Colonic mucosa (tissue), 4 donors: ENCODE measurements at regions not wholly inside any gene's neighbourhood (a gene's known extent, or its start where the extent isn't known, plus 50 kb on each side); places are given as distances from the start of the nearest gene placed in this dataset.
"Not testable (repeated sequence)": the region's sequence is repeated elsewhere in the genome, so short reads cannot be mapped to it uniquely, and the experiment has no call there.

Experiments
- DNase-seq: peaks from one replicate; pipeline ENCODE4 v3.0.0-alpha.2; 2020
- H3K27ac ChIP-seq: fragments of 200-600 bp; one replicate; pipeline ENCODE4 v1.8.0; 2021
- H3K27me3 ChIP-seq: fragments of 200-600 bp; one replicate; pipeline ENCODE4 v1.8.0; 2021
- H3K36me3 ChIP-seq: fragments of 200-600 bp; one replicate; pipeline ENCODE4 v1.8.0; 2021
- H3K4me1 ChIP-seq: fragments of 200-600 bp; one replicate; pipeline ENCODE4 v1.8.0; 2021; ENCODE audit warnings: mild to moderate bottlenecking
- H3K4me3 ChIP-seq: fragments of 200-600 bp; one replicate; pipeline ENCODE4 v1.8.0; 2021
- H3K9ac ChIP-seq, 2 donors: one replicate each; pipeline ENCODE4 v1.7.0; 2013; ENCODE audit warnings: control low read depth in 2 of 2, low read depth in 2 of 2, low read length in 2 of 2
- H3K9me3 ChIP-seq: fragments of 200-600 bp; one replicate; pipeline ENCODE4 v1.8.0; 2021
- intact Hi-C: fragments of 100-400 bp; cut with DNase I; formaldehyde crosslinking; loops from one replicate; pipeline ENCODE4 v1.14.1; 2022
- TF ChIP-seq, protein P1 (sequence below): fragments of 200-600 bp; IDR thresholded peaks from one replicate; pipeline ENCODE4 v1.8.0; 2022; ENCODE audit warnings: antibody characterized with exemption, mild to moderate bottlenecking
- donor health status: healthy.
- donor health status: DM: no; HTN: no; CAD: no.
- donor health status: DM: no; HTN: no; CAD: no.

DNA sequence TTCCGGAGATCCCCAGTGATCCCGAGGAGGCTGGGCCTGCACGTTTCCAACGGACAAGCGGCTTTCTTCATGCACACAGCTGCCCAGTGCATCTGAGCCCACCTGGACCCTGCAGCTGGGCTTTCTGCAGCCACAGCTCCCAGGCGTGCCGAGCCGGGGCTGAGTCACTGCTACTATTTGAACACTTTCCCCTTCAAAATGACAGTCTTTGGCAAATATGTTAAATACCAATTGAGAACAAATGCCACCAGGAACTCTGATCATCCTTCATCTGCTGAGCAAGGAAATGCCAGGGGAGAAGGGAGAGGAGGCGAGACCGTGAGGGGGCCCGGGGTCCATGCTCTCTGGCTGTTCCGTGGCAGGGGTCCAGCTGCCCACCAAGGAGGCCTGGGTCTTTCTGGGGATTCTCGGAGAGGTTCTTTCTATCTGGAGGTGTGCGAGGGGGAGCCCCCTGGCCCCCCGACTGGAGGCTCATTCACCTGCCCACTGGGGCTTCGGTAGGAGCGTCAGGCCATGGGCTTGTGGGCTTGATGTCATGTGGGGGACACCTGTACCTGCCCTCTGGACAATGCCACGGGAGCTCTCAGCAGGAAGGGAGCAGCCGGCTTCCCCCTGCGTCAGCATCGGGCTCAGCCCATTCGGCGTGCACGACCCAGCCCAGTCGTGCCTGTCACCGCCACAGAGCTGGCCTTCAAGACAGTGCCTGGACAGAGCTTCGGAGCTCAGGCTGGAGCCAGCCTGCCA is 159.6 kb downstream of the CTTN start:
- no peak for DNase-seq

GRCh38 chr11:70558681-70559080 is 160.4 kb downstream of the CTTN start:
- H3K36me3 ChIP-seq: no peaks in the 10 kb centered on the region
- peaks cover 3% of the 10 kb centered on the region for H3K4me1 ChIP-seq
- no peak for DNase-seq
- H3K9me3 ChIP-seq: no peaks in the 10 kb centered on the region
- TF ChIP-seq, protein P1, sequence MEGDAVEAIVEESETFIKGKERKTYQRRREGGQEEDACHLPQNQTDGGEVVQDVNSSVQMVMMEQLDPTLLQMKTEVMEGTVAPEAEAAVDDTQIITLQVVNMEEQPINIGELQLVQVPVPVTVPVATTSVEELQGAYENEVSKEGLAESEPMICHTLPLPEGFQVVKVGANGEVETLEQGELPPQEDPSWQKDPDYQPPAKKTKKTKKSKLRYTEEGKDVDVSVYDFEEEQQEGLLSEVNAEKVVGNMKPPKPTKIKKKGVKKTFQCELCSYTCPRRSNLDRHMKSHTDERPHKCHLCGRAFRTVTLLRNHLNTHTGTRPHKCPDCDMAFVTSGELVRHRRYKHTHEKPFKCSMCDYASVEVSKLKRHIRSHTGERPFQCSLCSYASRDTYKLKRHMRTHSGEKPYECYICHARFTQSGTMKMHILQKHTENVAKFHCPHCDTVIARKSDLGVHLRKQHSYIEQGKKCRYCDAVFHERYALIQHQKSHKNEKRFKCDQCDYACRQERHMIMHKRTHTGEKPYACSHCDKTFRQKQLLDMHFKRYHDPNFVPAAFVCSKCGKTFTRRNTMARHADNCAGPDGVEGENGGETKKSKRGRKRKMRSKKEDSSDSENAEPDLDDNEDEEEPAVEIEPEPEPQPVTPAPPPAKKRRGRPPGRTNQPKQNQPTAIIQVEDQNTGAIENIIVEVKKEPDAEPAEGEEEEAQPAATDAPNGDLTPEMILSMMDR: no peak
- H3K27me3 ChIP-seq: no peaks in the 10 kb centered on the region
- H3K27ac ChIP-seq: no peak overlapping the region
- H3K4me3 ChIP-seq: no peak overlapping the region
- intact Hi-C loops: no loop called here
- H3K9ac ChIP-seq: no peak overlapping the region

More for the DNA sequence above, 159.6 kb downstream of the CTTN start:
- Histone ChIP-seq H3K9ac (no peak overlapping the region), H3K9me3 (no peaks in the 10 kb centered on the region), H3K27me3 (no peaks in the 10 kb centered on the region), H3K4me3 (no peak overlapping the region), H3K27ac (no peak overlapping the region), H3K4me1 (peaks cover 3% of the 10 kb centered on the region), H3K36me3 (no peaks in the 10 kb centered on the region)
- TF ChIP-seq, protein P1: no peak
- intact Hi-C loops: no loop called here

DNA sequence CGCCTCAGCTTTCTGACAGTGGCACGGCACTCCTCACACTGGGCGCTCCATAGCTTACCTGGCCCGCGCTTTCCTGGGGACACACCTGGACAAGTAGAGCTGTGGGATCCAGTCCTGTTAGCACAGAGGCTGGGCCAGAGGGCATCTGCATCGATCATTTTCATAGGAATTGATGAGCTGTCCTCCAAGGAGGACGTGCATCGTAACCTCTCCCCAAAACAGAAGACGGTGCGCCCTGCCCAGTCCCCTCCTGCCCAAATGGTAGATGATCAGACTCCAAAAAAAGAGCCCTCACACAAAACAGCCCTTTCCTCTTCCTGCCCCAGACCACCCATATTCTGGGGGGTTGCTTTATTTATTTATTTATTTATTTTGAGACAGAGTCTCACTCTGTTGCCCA is 161.2 kb downstream of the CTTN start:
- Histone ChIP-seq H3K4me3 (no peak overlapping the region), H3K4me1 (peaks cover 3% of the 10 kb centered on the region), H3K27me3 (no peaks in the 10 kb centered on the region), H3K9me3 (no peaks in the 10 kb centered on the region), H3K36me3 (no peaks in the 10 kb centered on the region), H3K27ac (no peak overlapping the region), H3K9ac (no peak overlapping the region)
- TF ChIP-seq, protein P1: no peak
- no peak for DNase-seq
- intact Hi-C loops: no loop called here

DNA sequence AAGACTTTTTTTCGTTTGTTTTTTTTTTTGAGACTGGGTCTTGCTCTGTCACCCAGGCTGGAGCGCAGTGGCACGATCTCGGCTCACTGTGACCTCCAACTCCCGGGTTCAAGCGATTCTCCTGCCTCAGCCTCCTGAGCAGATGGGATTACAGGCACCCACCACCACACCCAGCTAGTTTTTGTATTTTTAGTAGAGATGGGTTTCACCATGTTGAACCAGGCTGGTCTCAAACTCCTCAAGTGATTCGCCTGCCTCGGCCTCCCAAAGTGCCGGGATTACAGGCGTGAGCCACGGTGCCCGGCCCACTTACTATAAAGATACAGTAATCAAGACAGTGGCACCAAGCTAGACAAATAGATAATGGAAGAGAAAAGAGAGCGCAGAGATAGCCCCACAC is 162.3 kb downstream of the CTTN start:
- intact Hi-C loops, H3K27me3 ChIP-seq, H3K4me3 ChIP-seq, H3K9me3 ChIP-seq, H3K36me3 ChIP-seq, DNase-seq, H3K9ac ChIP-seq, H3K4me1 ChIP-seq, H3K27ac ChIP-seq: not testable (repeated sequence)

DNA sequence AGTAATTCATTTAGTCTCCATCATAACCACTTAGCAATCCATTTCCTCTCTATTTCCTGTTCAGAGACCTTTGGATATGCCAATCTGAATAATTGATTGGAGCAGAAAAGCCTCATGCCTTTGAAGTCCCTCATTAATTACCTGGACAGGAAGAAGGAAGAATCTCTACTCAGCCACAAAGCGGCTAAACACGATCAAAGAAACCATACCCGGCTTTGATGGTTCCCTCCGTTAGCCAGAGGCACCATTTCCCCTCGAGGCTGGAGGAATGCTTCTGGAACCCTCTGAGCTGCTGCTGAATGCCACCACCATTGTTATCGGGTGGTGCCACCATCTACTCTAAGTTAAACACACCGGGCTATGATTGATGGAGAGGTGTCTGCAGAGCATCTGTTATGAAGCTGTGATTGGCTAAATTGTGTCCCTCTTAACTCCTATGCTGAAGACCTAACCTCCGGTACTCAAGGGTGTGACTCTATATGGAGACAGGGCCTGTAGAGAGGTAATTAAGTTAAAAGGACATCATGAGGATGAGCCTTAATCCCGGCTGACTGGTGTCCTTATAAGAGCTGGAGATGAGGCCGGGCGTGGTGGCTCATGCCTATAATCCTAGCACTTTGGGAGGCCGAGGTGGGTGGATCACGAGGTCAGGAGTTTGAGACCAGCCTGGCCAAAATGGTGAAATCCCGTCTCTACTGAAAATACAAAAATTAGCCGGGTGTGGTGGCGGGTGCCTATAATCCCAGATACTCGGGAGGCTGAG is 168.6 kb downstream of the CTTN start:
- no peaks in the 10 kb centered on the region for H3K36me3 ChIP-seq
- H3K4me1 ChIP-seq: peaks cover 7% of the 10 kb centered on the region
- DNase-seq: no peak
- no peaks in the 10 kb centered on the region for H3K27me3 ChIP-seq
- no peak overlapping the region for H3K4me3 ChIP-seq
- H3K9me3 ChIP-seq: no peaks in the 10 kb centered on the region
- H3K27ac ChIP-seq: no peak overlapping the region
- TF ChIP-seq, protein P1: no peak
- H3K9ac ChIP-seq: no peak overlapping the region
- intact Hi-C loops: no loop called here

- intact Hi-C loops: no loop called here
- Histone ChIP-seq H3K4me3 (peak overlapping the region; percentile 20), H3K9me3 (no peaks in the 10 kb centered on the region), H3K4me1 (peaks cover 7% of the 10 kb centered on the region), H3K9ac (peak overlapping the region in 1 of 2 donors; percentile 73), H3K27ac (peak overlapping the region; percentile 69), H3K36me3 (no peaks in the 10 kb centered on the region), H3K27me3 (no peaks in the 10 kb centered on the region)
- TF ChIP-seq, protein P1: no peak
- DNase-seq: peak; percentile 63
These were observed 169.3 kb downstream of the CTTN start for GRCh38 chr11:70567680-70568034.
